ENCODE measurements at regions not wholly inside any gene's neighbourhood (a gene's known extent, or its start where the extent isn't known, plus 50 kb on each side); places are given as distances from the start of the nearest gene placed in this dataset.

GRCh38 chrX:43522582-43522981 lies 133.5 kb upstream of the MAOA start:
- DNase-seq, result no peak

- no peak for DNase-seq
These were observed 130.0 kb upstream of the MAOA start for GRCh38 chrX:43525901-43526610.

- DNase-seq, result no peak
These were observed 129.2 kb upstream of the MAOA start for GRCh38 chrX:43526878-43527277.

DNA sequence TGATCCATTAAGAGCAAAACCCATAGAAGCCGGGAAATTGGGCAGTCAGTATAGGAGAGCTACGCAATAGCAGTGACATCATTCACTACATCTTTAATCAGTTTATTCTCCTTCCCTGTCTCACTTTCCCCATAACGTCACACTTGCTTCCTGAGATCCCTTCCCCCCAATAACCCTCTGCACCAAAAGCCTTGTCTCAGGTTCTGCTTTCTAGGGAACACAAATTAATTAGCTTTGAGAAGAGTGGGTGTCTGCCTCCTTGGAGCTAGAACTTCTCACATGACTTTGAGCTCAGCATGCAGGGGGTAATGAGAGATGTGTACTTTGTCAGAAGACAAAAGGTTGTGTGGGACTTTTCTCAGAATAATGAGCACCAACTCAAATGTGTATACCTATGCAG lies 128.3 kb upstream of the MAOA start:
- DNase-seq, result no peak

DNA sequence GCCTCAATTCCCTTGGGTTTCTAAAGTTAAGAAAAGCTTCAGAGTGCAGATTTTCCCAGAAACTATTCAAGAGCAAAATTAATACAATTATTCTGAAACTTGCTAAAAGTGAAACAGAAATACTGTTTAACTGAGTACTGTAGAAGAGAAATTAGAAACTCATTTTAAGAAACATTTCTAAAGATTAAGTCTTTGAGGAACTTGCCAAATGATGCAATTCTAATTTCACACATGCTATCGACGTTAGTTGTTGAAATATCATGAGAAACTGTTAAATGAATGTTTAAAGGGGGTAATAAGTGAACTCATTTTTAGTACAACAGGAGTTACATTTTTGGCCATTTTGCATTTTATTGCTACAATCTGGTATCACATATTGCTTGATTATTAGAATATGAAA lies 125.3 kb upstream of the MAOA start:
- no peak for DNase-seq

- DNase-seq, result no peak
These were observed 115.8 kb upstream of the MAOA start for GRCh38 chrX:43540318-43540717.

GRCh38 chrX:43551590-43551989 lies 104.5 kb upstream of the MAOA start:
- DNase-seq, result no peak

DNA sequence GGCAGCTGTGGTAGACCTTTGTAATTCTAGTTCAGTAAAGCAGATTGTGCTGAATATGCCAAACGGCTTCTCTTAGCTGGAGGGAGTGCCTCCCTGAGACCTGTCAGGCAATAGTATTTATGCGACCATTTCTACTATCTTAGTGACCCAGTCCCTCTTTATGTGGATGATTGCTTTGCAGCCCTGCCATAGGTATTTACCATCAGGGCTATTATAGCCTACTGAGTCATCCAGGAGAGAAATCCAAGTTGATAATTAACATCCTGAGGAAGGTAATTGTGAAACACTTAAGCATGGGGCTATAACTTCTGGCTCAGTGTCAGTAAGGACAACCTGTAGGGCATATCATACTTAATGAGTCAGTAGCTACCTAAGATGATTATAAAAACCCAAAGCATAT lies 103.9 kb upstream of the MAOA start:
- DNase-seq, result no peak

DNA sequence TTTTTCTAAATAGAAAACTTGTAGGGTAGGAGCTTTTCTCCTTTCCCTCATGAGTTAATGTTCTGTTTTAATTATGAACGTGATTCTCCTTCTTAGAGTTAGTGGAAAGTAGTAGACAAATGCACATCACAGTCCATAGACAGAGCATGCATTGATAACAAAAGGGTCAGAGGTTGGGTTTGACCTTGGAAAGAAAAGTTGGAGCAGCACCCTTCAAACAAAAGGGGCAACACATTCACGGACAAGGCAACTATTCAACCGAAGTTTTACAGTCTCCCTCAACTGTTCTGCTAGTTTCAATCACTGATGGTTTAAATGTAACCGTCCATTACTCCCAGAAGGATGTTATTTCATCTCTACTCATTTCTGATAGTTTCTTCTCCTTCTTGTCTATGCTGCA lies 103.4 kb upstream of the MAOA start:
- no peak for DNase-seq

- no peak for DNase-seq
These were observed 102.8 kb upstream of the MAOA start for GRCh38 chrX:43553257-43553656.

DNA sequence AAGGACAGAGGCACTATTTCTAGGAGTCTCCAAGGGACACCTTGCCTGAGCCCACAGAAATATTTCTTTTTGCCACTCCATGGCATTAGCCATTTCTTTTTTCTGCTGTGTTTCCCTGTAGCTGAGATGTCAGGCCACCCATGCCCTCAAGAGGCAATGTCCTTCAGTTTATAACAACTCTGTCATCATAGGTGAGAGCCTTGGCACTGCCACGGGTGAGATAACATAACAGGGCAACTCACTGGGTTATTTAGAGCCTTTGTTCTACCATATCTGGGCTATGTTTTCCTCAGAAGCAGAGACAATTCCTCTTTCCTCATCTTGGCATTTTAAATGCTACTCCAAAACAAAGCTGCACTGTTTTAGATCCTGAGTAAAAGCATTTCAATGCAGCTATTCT lies 99.9 kb upstream of the MAOA start:
- no peak for DNase-seq

DNA sequence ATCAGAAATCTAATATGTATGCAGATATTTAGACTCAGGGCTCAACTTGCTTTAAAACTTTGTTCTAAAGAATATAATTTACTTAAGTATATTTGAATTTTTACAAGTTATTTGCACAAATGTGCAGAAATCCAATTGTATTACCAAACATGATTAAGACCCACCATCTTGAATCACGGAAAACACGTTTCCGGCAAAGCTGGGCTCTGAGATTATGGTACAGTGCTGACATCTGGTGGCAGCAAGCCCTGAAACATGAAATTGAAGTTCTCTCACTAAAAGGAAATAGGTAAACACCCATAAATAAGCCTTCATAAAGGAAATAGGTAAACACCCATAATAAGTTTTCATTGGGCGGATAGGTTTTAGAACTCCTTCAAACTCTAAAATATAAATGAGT lies 98.3 kb upstream of the MAOA start:
- DNase-seq, result peak; percentile 55

DNA sequence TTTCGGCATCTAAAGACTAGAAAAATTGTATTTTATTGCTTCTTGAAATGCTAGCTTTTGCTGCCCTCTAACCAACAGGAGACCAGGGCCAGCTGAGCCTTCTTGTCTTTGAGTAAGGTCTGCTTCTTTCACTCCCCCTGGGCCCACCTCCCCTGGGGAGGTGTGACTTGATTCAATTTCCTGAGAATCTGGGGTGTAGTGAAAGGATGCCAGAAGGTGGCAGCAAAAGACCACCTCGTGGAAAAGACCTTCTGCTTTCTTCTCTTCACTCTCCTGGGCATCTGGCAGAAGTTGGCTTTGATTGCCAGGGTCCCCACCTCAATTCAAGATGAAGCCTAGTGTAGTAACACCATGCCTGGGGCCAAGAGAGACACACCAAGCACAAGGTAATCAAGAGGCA lies 96.5 kb upstream of the MAOA start:
- peak; percentile 32 for DNase-seq

DNA sequence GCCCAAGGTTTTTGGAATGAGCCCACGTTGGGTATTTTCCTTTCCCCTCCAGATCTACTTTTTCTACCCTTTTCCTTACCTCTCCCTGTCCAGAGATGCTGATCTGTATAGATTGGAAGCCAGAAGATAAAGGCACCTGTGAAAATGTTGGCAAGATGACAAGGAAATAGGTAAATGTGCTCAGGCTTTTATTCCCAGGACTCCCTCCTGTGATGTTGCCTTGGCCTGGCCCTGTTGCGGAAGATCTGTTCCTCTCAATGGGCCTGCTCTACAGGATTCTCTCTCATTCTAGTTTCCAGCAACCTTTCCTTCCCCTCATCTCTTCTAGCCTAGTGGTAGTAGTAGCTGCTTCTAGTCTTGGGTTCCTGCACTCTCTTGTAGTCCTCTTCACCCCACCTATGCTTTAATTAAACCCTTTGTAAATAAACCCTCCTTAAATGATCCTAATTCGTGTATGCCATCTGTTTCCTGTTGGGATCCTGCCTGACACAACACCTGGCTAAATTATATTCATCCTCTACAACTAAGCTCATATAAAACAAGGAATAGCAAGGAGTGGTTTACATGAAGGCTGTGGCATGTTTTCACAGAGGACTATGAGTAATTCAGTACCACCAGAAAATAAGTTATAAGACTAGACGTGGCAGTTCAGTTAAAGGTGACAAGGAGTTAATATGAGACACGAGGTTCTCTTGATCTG lies 95.7 kb upstream of the MAOA start:
- DNase-seq, result no peak

GRCh38 chrX:43562372-43562771 lies 93.7 kb upstream of the MAOA start:
- DNase-seq, result no peak

GRCh38 chrX:43564953-43565352 lies 91.1 kb upstream of the MAOA start:
- no peak for DNase-seq

DNA sequence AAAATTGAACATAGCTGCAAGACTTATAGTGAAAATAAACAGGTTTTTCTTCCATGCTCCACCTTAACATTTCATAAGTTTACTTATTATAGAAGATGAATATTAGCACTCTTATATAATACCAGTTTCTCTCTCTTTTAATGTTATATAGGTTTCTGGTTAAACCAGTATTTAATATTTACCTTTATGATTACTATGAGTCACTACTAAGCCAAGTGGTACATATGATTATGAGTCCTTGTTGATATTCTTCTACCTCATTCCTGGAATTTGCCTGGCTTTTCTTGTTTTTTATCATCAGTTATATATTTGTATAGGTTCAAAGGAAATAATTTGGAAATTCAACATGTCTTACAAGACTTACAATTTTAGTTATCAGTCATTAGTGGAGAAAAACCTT lies 89.9 kb upstream of the MAOA start:
- DNase-seq, result no peak

DNA sequence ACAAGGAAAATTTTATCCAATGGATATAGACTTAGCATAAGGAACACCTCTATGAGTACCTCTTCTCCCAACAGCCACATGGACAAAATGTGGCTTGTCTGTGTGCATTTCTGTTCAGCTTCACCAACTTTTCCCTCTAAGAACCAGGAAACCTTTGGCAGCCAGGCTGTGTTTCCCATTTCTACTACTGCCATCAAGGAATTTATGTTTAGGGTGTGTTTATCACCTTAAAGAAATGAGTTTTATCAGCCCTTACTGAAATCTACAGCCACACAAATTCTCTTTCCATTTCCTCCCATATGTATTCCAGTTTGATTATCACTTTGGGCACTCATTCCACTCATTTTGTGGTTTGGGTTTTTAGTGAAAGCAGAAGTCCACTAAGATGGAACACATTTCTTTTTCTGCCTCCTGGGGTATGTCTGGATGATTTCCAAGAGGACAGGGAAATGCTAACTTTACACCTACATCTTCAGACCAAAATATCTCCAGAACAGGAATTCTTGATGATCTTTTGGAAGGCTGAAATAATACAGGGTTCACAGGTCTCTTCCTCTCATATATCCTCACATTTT lies 82.6 kb upstream of the MAOA start:
- DNase-seq, result no peak

- no peak for DNase-seq
These were observed 75.5 kb upstream of the MAOA start for GRCh38 chrX:43580621-43581020.

- no peak for DNase-seq
These were observed 74.9 kb upstream of the MAOA start for GRCh38 chrX:43581167-43581566.

GRCh38 chrX:43581888-43582539 lies 74.1 kb upstream of the MAOA start:
- DNase-seq, result no peak

- no peak for DNase-seq
These were observed 73.6 kb upstream of the MAOA start for GRCh38 chrX:43582540-43582913.

DNA sequence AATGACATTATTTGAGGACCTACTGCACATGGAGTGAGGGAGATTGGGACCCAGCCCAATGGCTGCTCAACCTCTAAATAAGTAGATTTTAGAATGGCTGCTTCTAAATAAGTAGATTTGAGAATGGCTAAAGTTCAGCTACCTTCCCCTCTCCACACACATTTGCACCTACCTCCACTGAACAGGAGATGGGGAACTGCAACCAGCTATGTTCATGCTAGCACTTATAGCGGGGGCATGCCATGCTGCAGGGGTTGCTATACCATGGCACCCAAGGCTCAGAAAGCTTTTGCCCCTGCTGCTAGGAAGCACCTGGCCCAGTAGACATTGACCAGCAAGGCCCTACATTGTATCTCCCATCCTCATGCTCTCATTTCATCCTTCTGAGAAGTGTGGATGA lies 70.2 kb upstream of the MAOA start:
- DNase-seq, result no peak

DNA sequence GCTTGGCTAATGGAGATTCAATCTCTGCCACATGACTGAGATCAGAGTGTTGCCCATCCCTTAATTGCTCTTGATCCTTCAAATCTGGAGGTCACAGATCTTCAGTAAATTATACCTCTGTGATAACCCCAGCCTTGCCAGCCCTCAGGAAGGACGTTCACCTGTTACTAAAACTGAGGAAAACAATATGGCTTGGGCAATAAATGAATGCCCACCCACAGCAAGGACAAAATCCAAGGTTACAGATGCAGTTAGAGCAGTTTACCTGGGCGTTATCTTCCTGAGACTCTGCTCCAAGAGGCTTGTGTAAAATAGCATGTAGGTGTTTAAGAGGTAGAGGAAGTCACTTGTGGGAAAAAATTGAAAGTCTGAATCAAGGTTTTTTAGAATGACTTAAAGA lies 69.3 kb upstream of the MAOA start:
- DNase-seq, result no peak
